GM03348 (cell line): ENCODE measurements at regions not wholly inside any gene's neighbourhood (a gene's known extent, or its start where the extent isn't known, plus 50 kb on each side); places are given as distances from the start of the nearest gene placed in this dataset.

Experiments
- DNase-seq: peaks from one replicate; pipeline ENCODE4 v3.0.0; 2012; ENCODE audit warnings: low spot score

GRCh38 chr5:153006681-153007080 lies 483.8 kb upstream of the GRIA1 start:
- no peak for DNase-seq

GRCh38 chr5:153014194-153014593 lies 476.3 kb upstream of the GRIA1 start:
- no peak for DNase-seq

GRCh38 chr5:153018121-153018520 lies 472.3 kb upstream of the GRIA1 start:
- DNase-seq = no peak

GRCh38 chr5:153030755-153031725 lies 459.4 kb upstream of the GRIA1 start:
- no peak for DNase-seq

GRCh38 chr5:153039501-153039900 lies 451.0 kb upstream of the GRIA1 start:
- no peak for DNase-seq

GRCh38 chr5:153043886-153044285 lies 446.6 kb upstream of the GRIA1 start:
- no peak for DNase-seq

GRCh38 chr5:153050496-153051179 lies 439.8 kb upstream of the GRIA1 start:
- no peak for DNase-seq

- no peak for DNase-seq
Measured at GRCh38 chr5:153066281-153066680, 424.2 kb upstream of the GRIA1 start.

- no peak for DNase-seq
Measured at GRCh38 chr5:153067869-153068268, 422.6 kb upstream of the GRIA1 start.

- no peak for DNase-seq
Measured at GRCh38 chr5:153079396-153079795, 411.1 kb upstream of the GRIA1 start.

- DNase-seq = no peak
Measured at GRCh38 chr5:153080940-153081339, 409.5 kb upstream of the GRIA1 start.

GRCh38 chr5:153081385-153081784 lies 409.1 kb upstream of the GRIA1 start:
- DNase-seq = no peak

GRCh38 chr5:153084511-153084910 lies 406.0 kb upstream of the GRIA1 start:
- no peak for DNase-seq

GRCh38 chr5:153086486-153086885 lies 404.0 kb upstream of the GRIA1 start:
- DNase-seq = no peak

GRCh38 chr5:153088538-153088937 lies 401.9 kb upstream of the GRIA1 start:
- no peak for DNase-seq

- DNase-seq = no peak
Measured at GRCh38 chr5:153094333-153094732, 396.1 kb upstream of the GRIA1 start.

GRCh38 chr5:153096381-153096780 lies 394.1 kb upstream of the GRIA1 start:
- DNase-seq = no peak

- no peak for DNase-seq
Measured at GRCh38 chr5:153099328-153099727, 391.1 kb upstream of the GRIA1 start.

GRCh38 chr5:153101235-153102180 lies 389.0 kb upstream of the GRIA1 start:
- DNase-seq = no peak

GRCh38 chr5:153116916-153117315 lies 373.6 kb upstream of the GRIA1 start:
- DNase-seq = no peak

GRCh38 chr5:153118018-153118417 lies 372.5 kb upstream of the GRIA1 start:
- no peak for DNase-seq

- no peak for DNase-seq
Measured at GRCh38 chr5:153122403-153122802, 368.1 kb upstream of the GRIA1 start.
